Activated T-cell treated with anti-CD3 and anti-CD28 coated beads for 48 hours (primary cell): ENCODE measurements at regions not wholly inside any gene's neighbourhood (a gene's known extent, or its start where the extent isn't known, plus 50 kb on each side); places are given as distances from the start of the nearest gene placed in this dataset.

Experiments used
- DNase-seq: peaks from one replicate; pipeline ENCODE4 v3.0.0-alpha.2; 2020; ENCODE audit warnings: low read depth

- DNase-seq: no peak
Measured at GRCh38 chr4:28677808-28678207, 1817.2 kb downstream of the STIM2 start.

DNA sequence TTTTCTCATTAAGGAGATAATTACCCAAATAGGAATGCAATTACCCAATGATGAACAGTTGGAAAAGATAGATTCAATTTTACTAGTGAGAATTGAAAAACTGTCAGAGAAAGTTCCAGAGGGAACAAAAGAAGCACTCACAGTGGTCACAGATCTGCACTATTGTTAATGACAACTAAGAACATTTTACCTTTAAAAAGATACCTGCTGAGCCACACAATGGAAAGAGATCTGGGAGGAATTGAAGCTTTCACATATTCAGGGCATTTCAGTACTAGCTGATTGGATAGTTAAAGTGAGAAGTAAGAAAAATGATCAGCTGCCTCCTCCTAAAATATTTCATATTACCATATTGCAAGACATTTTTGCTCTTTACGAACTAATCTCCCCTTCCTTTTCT lies 1822.2 kb downstream of the STIM2 start:
- DNase-seq: no peak

- DNase-seq: no peak
Measured at GRCh38 chr4:28686618-28687017, 1826.0 kb downstream of the STIM2 start.

DNA sequence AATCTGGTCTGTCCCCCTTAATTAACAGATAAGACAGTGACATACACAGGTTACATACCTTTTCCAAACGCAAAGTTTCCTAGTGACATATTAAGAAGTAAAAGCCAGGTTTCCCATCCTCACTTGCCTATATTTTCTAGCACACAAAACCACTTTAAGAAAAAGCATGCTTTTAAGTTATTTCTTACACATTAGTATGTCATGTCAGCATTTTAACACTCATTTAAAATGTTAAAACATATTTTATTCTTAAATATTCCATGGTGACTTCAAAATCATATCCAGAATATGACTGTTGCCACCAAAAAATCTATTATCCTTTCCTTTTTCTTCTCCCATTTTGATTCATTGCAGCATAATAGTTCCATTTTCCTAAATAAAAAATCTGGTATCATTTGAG lies 1830.2 kb downstream of the STIM2 start:
- no peak for DNase-seq

- no peak for DNase-seq
Measured at GRCh38 chr4:28702571-28702970, 1841.9 kb downstream of the STIM2 start.

- DNase-seq: no peak
Measured at GRCh38 chr4:28709891-28710290, 1849.2 kb downstream of the STIM2 start.

GRCh38 chr4:28723371-28723770 lies 1862.7 kb downstream of the STIM2 start:
- DNase-seq: no peak

DNA sequence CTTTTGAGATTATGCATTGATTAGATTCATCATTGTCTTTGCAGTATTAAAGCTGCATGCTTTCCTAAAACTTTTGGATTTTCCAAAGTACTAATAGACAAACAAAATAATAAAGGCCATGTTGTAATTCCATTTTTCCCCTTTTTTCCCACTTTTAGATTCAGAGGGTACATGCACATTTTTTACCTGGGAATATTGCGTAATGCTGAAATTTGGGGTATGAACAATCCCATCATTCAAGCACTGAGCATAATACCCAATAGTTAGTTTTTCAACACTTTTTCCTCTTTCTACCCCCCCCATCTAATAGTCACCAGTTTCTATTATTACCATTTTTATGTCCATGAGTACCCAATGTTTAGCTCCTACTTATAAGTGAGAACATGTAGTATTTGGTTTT lies 1863.6 kb downstream of the STIM2 start:
- no peak for DNase-seq

DNA sequence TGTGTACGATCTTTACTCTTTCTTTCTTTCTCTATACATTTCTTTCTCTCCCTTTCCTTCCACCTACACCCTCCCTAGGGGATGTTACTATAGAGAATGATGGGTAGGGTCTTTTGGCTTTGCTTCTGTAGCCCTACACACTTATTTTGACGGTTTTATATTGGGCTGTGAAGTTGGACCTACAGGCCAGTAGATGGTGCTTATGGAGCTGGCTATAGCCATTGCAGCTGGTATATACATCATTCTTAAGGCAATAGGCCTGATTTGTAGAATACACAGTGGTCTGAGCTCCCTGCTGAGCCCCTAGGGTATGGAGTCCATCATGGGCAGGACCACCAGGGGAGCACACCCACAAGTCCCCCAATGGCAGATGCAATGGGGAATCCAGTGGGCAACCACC lies 1869.7 kb downstream of the STIM2 start:
- no peak for DNase-seq

DNA sequence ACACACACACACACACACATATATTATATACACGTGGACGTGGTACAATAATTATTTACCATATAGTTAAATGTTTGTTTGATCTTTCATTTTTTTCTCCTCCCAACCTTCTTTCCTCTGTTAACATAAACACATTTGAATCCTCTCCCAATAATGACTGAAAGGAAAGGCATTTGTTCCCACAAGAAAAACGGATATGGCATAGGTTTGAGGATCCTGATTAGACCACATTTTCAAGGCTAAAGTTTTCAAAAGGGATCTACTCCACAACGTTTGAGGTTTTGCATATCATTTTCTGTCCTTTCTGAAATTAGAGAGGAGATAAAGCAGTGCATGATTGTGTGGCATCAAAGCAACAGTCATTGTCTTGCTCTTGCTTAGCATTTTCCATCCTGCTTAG lies 1883.4 kb downstream of the STIM2 start:
- no peak for DNase-seq

- DNase-seq: no peak
Measured at GRCh38 chr4:28754376-28754775, 1893.7 kb downstream of the STIM2 start.

DNA sequence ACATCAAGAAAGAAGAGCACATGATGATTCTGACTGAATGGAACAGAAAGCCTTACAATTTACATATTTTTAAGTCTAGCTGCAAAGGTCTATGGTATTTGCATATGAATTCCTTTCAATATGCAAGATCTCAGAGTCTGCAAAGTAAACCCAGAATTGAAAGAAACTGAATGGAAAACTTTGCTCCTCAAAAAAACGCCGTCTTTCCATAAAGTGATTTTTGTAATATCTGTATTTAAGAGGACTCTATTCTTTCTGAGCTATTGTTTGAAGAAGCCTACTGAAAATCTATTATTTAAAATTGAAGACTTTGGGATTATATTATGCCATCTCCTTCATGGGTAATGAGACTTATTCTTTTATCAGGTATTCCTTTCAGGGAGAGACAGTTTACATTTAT lies 1894.4 kb downstream of the STIM2 start:
- no peak for DNase-seq

- DNase-seq: no peak
Measured at GRCh38 chr4:28759064-28759463, 1898.4 kb downstream of the STIM2 start.

- no peak for DNase-seq
Measured at GRCh38 chr4:28760003-28760402, 1899.4 kb downstream of the STIM2 start.

DNA sequence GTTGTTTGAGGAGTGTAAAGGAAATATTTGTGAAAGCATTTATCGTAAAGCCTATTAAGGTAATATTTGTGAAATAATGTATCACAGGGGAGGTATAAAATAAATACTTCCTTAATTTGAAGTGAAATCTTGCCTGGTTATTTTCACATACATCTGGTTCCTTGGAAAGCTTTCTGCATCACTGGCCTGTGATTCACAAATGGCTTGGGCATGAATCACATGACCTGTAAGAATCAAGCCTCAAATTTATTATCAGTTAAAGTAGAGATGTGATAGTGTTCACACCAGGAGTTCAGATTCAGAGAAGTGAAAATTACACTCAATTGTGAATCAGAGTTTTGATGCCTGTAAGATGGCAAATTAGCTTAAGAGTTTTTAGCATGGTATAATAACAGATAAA lies 1911.4 kb downstream of the STIM2 start:
- DNase-seq: no peak

DNA sequence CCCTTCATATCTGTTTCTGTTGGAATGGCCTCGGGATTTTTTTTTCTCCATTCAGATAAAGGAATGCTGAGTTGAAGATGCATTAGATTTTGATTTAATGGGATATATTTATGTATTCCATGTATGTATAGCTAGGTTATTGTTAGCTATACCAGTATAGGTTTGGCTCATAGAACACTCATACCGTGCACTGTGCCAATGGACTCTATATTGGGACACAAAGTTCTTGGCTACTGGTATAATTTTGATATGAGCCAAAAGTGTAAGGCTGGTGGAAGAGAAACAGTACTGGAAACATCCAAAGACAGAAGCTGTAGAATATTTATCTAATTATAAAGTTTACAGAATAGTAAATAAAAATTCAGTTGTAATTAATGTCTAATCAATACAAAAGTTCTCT lies 1912.1 kb downstream of the STIM2 start:
- no peak for DNase-seq

GRCh38 chr4:28774344-28774743 lies 1913.7 kb downstream of the STIM2 start:
- DNase-seq: no peak

- DNase-seq: no peak
Measured at GRCh38 chr4:28776004-28776403, 1915.4 kb downstream of the STIM2 start.

- DNase-seq: no peak
Measured at GRCh38 chr4:28784188-28784587, 1923.5 kb downstream of the STIM2 start.

GRCh38 chr4:28787947-28788346 lies 1927.3 kb downstream of the STIM2 start:
- DNase-seq: no peak

DNA sequence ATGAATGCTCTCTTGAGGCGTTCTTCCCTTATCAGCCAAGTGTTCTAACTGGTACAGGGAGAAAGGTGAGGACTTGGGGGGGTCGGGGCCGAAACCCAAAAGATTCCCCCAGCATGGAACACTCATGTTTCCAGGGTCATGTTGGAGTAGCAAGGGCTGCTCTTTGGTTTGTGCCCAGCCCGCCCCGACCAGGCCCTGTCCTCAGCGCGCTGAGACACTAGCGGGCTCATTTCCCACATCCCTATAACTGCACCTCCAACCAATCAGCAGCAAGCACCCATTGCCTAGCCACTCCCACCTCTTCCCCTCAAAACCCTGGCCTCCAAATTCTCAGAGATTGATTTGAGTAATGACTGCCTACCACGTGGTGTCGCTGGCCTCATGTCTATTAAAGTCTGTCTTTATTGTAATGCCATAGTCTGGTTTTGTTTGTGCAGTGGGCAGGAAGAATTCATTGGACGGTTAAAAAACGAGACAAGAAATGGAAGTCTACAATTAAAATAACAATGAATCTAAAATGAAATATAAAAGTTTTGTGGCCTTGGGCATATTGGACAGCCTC lies 1928.4 kb downstream of the STIM2 start:
- DNase-seq: no peak

DNA sequence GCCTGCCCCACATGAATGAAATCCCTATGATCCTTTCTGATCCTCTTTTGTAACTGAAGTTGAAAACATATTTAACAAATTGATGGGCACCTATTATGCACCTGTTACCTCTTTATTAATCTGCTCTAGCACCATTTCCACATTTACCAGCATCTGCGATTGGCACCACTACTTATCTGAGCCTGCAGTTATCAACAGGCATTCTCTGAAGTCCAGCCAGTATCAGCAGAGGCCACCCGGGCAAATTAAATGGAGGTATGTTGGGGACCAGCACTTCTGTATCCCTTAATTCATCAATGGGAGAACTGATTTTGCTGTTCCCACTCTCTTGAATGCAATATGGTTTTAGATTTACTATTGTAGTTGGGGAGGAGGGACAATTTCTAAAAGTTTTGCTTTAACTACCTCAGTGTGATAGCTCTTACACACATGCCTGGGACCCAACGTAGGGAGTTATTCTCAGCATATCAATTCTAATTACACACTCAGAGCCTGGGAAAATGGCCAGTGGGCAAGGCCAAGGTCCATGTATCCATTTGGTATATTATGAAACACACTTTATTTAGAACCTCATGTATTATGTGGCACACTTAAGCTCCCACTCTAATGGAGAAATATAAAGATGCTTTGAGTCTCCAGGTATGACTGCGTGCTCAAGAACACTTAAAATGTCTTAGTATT lies 1927.1 kb upstream of the PCDH7 start:
- DNase-seq: no peak

DNA sequence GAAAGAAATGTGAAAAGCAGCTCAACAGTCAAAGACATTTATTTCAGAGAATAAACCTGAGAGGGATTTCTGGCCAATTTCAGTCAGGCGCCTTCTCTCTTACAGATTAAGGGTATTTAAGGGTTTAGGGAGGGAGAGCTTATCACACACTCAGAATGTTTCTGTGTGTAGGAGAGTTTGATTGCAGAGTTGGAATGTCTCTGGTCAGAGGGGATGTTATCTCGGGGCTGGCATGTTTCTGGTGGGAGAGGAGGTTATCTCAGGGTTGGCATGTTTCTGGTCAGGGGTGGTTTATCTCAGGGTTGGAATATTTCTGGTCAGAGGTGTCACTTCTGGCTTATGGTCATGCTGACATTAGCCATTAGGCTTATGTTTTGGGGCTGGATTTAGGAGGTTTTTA lies 1920.5 kb upstream of the PCDH7 start:
- DNase-seq: no peak

DNA sequence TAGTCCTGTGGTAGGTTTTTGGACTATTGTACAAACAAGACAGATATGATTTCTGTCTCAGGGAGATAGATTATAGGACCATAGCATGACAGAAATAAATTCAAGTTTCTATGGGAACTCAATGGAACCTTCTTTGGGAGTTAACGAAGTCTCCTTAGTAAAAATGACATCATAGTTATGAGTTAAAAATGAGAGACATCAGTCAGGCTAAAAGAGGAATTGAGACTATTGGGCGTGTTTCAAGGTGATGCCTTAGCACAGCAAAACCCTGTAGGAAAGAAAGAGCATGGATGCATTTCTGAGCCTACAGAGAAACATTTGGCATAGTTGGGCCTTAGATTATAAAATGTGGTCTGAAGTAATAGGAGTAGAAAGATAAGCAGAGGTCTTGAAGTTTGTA lies 1909.1 kb upstream of the PCDH7 start:
- no peak for DNase-seq
